NCI-H510A treated with DMSO at 0.1 percent for 48 hours (cell line): ENCODE measurements at regions not wholly inside any gene's neighbourhood (a gene's known extent, or its start where the extent isn't known, plus 50 kb on each side); places are given as distances from the start of the nearest gene placed in this dataset.
"Not testable (repeated sequence)": the region's sequence is repeated elsewhere in the genome, so short reads cannot be mapped to it uniquely, and the experiment has no call there.

Experiments used
- DNase-seq: peaks from one replicate; lab custom pipeline; 2025; lab: John Stamatoyannopoulos, UW

DNA sequence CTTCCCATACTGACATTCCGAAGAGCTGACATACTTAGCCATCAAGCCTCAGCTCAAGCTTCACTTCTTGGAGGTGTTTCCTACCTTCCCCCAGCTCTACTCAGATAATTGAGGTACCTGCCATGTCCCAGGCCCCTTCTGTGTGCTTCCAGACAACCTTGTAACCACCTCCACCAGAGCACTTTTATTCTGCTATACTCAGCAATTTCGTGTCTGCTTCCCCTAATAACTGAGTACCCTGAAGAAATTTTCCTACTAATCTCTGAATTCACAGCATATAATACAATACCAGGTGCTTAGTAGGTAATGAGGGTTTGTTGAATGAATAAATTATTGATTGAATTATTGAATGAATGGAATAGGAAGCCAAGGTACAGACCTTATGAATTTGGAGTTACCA lies 605.5 kb downstream of the MID1IP1 start:
- no peak for DNase-seq

DNA sequence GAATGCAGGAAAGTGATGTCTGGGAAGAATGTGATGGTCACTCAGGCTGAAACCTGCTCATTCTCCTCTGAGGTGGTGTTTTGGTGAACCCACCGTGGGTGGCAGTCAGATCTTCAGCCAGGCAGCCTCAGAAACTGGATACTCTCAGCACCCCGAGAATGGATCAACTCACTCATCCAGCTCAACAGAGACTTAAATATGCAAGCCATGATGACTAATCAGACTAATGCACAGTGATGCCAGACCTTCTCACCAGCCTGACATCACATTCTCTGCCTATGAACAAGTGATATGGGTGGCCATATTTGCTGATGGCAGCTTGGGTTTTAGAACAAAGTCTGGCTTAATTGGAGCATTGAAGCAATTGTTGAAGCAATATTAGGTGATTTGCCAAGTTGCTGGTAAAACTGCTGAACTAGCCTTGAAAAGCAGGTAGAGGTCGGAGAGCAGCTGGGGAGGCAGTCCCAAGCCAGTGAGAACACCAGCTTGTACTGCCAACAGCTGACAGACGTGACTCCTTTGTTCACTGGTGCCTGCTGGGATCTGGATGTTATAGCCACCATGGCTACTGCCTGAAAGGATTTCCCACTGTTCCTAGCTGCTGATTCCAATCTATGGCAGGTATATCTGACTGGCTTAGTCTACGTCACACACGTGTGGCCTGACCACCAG lies 608.1 kb downstream of the MID1IP1 start:
- DNase-seq, result no peak

DNA sequence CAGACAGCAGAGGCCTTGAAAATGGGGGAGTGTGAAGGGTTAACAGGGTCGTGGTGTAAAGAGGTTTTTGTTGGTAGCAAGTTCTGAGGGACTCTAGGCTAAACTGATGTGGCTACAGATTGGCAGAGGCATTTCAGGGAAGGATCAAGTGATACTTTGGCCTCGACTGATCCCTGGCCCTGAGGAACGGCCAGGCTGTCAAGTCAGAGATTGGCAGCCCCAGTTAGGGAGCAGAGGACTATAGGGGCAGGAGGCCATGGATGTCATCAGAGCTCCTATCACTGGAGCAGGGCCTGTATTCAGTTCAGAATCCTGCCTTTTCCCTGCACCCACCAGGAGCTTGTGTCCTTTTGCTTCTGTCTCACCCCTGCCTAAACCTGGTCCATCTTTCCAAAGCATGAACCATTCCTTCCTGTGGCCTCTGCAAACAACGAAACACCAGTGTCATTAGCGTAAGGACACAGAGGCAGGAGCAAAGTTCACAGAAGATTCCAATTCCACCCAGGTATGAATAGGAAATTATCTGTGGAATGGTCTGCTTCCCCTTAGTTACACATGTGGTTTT lies 613.1 kb downstream of the MID1IP1 start:
- no peak for DNase-seq

DNA sequence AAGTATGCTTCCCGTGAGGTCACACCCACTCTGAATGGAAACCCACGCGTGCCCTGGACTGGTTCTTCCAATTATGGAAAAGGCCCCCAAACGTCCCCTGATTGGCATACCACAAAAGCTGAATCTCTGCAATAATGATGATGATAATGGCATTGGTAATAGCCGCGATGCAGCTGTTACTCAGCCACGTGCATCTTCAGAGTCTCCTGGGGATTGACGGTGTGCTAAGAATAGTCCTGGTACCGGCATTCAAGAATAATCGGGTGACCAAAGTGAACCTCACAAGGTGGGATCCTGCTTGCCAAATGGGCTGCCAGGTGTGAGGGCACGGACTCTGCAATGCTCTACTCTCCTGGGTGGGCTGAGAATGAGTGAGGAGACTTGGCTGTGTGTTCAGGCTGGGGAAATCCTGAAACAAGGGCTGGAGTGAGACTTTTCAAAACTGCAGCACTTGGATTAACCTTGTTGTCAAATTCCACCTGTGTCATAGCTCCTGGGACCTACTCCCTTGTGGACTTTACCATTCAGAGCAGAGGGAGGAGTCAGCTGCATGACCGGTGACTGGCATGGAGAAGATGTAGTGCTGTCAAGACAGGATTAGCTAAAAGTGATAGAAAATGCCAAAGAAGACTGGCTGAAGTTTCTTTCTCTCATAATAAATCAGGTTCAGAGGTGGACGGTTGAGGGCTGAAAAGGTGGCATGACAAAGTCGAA lies 615.4 kb downstream of the MID1IP1 start:
- no peak for DNase-seq

- no peak for DNase-seq
These were observed 617.0 kb downstream of the MID1IP1 start for GRCh38 chrX:39418254-39418704.

DNA sequence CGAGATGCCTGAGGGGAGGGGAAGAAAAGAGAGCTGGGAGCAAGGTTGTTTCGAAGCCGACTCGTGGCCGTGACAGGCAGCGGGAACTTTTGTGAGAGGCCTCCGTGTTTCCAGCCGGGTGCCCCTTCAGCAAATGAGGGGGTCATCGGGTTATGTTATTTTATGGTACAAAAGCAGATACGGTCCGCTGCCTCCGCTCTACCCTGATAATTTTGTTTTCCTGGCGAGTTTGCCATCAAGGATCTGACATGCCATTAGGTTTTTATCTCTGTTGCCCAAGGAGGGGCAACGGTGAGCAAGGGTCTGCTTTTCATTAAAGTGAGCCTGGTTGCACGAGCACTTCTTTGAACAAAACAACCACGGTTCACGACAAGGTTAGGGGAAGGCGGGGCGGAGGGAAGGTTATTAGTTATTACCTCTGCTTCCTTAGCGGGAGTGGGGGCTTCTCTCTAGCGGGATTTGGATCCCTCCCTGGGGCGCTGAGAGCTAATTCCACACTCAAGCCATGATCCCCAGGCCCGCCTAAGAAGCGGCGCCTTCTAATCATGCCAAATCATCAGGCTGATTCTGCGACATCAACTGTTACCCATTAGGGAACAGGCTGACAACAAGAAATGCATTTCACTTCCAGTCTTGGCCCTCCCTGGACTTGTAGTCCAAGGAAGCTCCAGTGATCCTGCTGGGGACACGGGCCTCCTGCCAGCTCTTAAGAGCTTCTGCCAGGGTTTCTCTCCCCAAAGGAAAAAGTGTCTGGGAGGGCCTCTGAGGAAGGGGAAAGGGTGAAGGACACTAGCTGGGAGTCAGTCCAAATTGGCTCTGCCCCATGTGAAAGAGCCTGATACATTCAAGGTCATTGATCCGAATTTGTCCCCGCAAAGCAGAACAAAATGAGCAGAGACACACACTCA lies 617.7 kb downstream of the MID1IP1 start:
- DNase-seq, result no peak

DNA sequence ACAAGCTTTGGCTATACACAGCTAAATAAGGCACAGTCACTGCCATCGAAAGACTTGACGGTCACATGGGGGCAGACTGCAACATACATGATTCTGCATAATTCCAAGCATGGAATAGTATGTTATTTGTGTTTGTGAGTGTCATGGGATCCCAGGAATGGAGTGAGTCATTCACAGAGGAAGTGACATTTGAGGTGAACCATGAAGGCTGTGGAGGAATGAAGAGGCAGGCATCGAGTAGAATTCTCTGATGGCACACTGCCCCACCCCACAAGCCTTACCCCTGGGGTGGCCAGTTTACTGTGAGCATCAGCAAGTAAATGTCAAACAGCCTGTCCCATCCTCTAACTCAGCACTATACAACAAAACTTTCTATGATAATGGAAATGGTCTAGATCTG lies 619.7 kb downstream of the MID1IP1 start:
- DNase-seq, result no peak

DNA sequence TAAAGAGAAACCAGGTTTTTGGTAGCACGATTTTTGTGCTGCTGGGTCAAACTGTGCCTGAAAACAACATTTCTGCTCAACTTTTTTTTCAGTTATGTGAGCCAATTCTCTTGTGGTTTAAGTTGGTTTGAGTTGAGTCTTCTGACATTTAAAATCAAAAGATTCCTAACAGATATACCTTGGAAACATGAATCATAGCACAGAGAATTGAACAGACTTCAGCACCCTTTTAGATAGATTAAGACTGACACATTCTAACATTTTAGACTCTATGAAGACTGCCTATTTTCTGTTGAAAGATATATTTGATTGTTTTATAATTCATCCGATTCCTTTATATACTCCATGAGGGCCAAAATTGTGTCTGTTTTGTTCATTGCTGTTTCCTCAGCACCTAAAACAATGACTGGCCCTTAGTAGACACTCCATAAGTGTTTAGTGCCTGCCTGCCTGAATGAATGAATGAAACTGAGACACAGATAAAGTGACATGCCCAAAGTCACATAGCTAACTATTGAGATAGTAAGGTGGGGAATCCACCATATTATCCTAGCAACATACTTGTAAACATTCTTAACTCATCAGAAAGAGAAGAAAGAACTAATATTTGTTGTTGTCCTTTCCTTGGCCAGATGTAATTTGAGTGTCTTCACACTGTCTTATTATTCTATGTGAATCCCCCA lies 624.0 kb downstream of the MID1IP1 start:
- DNase-seq, result no peak

DNA sequence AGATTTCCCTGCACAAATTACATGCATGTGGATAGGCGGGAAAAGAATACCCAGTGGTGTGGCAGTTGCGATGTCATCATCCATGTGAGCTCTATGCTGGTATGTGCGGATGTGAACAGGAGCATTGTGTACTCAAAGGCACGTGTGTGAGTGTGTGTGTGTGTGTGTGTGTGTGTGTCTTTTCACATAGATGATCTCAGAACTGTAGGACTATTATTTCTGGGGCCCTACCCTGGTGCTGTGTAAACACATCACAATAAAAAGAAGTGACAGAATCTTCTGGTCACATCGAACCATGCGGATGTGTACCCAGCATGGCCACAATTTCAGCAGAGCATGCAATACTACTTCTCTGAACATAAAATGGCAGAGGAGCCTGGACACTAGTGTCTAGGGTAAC lies 624.8 kb downstream of the MID1IP1 start:
- DNase-seq, result no peak

GRCh38 chrX:39427492-39427891 lies 626.2 kb downstream of the MID1IP1 start:
- DNase-seq, result no peak

- DNase-seq, result no peak
These were observed 626.6 kb downstream of the MID1IP1 start for GRCh38 chrX:39427906-39428305.

- no peak for DNase-seq
These were observed 629.3 kb downstream of the MID1IP1 start for GRCh38 chrX:39430551-39430950.

DNA sequence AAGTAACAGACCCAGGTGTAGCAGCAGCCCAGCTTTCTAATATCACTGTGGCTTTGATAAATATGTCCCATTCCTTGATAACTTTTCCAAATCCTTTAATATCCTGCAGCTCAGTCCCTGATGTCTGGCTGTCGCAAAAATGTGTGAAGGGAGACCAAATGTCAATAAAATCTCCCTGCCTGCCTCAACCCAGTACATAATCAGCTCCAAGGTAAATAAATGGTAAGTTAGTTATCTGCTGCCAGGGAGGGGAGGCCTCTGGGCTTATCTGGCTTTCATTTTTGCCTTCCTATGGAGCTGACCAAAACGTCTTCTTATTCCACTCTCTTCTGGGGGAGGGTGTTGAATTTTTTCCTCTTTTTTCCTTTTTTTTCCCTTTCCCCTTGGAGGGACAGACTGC lies 630.6 kb downstream of the MID1IP1 start:
- DNase-seq, result no peak

GRCh38 chrX:39434671-39435070 lies 633.4 kb downstream of the MID1IP1 start:
- DNase-seq, result not testable (repeated sequence)

GRCh38 chrX:39436538-39436937 lies 635.3 kb downstream of the MID1IP1 start:
- not testable (repeated sequence) for DNase-seq

GRCh38 chrX:39437670-39438441 lies 636.6 kb downstream of the MID1IP1 start:
- no peak for DNase-seq

- DNase-seq, result no peak
These were observed 637.6 kb downstream of the MID1IP1 start for GRCh38 chrX:39438603-39439602.

DNA sequence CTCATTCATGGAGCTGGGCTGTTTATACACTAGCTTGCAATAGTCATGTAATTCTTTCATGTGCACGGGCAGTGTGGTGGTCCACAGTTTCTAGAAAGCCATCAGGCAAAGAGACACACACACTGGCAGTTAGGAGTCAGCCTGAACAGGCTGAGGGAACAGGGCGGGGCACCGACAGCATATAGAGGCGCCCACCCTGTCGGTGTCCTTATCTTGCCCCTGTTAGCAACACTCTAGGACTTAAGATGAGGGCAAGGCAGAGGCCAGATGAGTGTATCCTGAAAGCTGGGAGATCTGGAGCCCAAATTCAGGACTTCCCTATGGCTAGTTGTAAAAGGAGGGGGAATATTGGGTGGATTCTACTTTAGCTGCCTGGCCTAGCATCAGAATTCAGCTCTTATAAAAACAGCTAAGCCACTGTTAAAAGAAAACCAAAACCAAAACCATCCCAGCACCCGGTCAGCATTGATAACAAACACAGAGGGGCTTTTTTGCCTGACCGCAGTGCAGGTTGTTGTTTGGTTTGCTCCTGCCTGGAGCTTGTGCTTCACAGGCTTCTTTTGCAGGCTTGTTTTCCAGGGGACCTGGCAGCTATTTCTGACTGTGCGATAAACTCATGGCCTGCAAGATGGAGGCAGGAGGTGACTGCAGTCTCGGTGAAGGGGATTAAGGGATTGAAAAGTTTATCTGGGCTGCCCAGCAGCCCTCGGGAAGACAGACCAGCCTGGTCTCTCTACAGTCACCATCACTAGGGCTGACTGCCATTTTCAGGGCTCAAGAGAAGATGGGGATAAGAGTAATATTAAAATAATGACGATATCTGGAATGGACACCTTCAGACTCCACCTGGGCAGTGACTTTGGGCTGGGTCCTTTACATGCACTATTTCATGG lies 638.9 kb downstream of the MID1IP1 start:
- no peak for DNase-seq
